ENCODE measurements at regions not wholly inside any gene's neighbourhood (a gene's known extent, or its start where the extent isn't known, plus 50 kb on each side); places are given as distances from the start of the nearest gene placed in this dataset.
"Not testable (repeated sequence)": the region's sequence is repeated elsewhere in the genome, so short reads cannot be mapped to it uniquely, and the experiment has no call there.

DNA sequence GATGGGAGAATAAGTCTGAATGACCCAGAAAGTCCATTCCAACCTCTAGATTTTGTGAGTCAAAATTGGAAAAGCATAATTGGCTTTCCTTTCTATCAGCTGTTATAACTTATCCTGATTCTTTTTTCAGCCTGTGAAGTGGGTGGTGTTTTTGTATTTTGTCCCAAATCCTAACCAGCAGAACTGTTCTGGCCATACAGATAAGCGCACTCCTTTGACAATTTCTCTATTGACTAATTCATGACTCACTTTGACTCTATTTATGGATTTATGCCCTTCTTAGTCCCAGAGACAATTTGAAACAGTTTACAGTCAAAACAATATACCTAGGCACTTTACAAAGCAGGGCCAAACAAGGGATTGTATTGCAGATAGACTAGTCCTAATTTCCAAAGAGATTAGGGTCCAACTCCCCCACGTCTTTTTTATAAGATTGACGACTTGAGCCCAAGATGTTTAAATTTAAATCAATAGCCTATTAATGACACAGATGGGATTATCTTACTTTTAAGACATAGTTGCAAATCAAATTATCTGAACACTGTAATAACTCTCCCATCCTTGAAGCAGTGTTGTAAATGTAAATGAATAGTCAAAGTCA lies 301.7 kb upstream of the SEMA6A start:
- DNase-seq (ENCODE audit: low read depth in 1 of 2, low spot score in 1 of 2), result no peak

DNA sequence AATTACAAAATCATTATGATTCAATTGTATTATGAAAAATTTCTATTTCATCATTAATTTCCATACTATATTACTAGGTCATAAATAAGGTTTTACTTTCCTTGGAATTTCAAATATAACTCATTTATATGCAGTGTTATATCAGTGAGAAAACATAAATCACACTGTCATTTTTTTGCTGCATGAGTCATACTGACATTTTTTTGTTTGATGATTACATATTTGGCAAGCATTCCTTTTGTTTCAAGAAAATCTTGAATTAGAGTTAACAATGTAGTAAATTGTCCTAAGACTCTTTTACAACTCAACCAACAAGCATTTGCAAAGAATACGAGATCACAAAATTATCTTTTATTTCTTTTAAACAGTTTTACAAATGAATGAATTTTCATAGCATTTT lies 298.4 kb upstream of the SEMA6A start:
- no peak for DNase-seq (ENCODE audit: low read depth in 1 of 2, low spot score in 1 of 2)

DNA sequence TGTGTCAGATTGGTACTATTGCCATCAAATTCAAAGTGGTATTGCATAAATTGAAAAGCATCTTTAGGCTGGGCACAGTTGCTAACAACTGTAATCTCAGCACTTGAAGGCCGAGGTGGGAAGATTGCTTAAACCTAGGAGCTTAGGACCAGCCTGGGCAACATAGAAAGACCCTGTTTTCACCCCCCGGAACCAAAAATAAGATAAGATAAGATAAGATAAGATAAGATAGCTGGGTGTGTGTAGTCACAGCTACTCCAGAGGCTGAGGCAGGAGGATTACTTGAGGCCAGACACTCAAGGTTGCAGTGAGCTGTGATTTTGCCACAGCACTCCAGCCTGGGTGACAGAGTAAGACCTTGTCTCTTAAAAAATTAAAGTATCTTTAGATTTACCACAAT lies 297.9 kb upstream of the SEMA6A start:
- DNase-seq (ENCODE audit: low read depth in 1 of 2, low spot score in 1 of 2), result no peak

DNA sequence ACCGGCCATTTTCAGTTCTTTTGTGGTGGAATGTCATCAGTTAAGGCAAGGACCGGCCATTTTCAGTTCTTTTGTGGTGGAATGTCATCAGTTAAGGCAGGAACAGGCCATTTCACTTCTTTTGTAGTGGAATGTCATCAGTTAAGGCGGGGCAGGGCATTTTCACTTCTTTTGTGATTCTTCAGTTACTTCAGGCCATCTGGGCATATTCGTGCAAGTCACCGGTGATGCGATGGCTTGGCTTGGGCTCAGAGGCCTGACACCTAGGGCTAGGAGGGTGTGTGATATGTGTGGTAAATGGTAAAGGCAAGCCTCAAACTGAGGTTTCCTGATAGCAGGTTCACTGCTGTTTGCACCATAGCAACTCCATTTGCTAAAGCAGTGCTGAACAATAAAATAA lies 293.2 kb upstream of the SEMA6A start:
- not testable (repeated sequence) for DNase-seq (ENCODE audit: low read depth in 1 of 2, low spot score in 1 of 2)

DNA sequence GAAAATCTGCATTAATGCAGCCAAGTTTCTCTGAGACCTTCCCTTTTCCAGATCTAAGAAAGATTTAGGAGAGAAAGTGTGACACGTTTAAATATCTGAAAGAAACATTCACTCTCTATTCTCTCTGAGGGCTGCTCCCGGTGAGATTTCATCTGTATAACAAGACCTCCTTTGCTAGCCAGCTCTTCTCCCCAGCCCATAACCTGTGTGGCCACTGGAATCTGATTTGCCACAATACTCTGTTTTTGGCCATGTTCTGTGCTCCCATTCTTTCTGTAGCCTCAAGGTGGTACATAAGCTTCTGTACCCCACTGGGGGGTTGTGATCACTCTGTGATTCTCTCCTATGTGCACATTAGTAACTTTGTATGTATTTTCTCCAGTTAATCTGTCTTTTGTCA lies 291.0 kb upstream of the SEMA6A start:
- DNase-seq (ENCODE audit: low read depth in 1 of 2, low spot score in 1 of 2), result no peak

DNA sequence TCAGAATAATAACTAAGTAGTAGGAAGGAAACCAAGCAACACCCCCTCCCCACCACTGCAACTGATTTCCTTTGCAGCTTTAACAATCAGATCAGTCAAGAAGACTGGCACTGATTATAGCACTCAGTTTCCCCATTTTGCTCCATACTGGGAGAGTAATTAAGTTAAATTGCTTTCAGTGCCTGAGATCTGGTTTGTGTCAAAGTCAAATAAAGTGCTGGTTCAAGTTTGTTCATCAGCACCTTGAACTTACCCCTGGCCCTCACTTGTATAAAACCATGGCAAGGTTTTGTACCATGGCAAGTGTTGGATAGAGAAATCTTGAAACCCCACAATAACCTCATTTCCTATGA lies 290.2 kb upstream of the SEMA6A start:
- DNase-seq (ENCODE audit: low read depth in 1 of 2, low spot score in 1 of 2), result no peak

DNA sequence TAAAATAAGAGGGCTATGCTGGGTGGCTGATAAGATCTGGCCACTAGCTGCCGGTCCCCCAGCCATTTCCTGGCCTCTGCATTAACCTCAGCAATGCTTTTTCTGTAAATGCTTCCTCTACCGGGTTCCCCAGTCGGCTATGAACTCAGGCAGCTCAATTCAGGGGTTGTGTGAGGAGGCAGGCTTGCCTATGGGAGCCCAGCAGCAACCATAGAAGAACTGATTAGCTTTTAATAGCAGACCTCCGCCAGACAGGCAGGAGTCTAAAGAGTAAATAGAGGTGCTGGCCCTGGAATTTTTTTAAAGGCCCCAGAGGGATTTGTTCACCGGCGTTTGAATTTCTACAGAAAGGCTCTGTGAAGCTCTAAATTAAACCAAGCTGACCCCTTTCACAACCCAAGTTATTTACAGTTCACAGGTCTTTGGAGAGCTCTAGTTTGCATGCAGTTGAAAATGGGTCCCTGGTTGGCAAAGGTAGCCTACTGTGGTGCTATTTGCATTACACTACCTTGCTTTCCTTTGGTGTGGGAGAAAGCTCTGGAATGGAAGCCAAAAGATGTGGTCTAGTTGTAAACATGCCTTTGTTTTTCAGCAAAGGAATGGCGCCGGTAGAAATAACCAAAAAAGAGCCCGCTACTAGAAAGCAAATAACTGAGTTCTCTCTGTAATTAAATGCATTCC lies 289.7 kb upstream of the SEMA6A start:
- DNase-seq (ENCODE audit: low read depth in 1 of 2, low spot score in 1 of 2), result no peak

DNA sequence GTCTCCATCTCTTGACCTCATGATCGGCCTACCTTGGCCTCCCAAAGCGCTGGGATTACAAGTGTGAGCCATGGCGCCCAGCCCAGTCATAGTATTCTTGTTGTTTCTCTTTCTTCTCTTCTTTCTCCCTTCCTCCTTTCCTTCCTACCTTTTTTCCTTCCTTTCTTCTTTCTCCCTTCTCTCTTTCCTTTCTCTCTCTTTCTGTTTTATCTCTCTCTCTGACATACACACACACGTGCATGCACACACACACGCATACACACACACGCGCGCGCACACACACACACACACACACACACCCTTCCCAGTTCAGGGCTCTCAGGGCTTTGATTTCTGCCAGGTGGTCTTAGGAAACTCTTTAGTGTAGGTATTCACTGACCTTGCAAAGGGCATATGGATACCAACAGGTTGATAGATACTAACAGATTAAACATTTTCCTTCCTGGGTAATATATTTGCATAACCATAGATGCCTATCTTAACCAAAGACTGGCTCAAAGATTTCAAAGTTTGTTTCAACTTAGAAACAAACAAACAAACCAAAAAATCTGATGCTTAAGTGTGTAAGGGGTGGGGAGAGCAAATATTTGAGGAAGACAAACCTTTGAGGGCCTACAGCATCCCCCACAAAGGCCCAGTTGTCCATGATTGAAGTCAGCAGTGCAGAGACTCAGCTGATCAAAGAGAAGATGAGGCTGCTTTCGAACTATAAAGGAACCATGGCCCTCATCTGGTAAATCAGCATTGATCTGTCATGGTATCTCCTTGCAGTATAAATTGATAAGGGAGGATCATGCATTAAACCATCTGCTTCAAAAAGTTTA lies 288.2 kb upstream of the SEMA6A start:
- DNase-seq (ENCODE audit: low read depth in 1 of 2, low spot score in 1 of 2), result no peak

DNA sequence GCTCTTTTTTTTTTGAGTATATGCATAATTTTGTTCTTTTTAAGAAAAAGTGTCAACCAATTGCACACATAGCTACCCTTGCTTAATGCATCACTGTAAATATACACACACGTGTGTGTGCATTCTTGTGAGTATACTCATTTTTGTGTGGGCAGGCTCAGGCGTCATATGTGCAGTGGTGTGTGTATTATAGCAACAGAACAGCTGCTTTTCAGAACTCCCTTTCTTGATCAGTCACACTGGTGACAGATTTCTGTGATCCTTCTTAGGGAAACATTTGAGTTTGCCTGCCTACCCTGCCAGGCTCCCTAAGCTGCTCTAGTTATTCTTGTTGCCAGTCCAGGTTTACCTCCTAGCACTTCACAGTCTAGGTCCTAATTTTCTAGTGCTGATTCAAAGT lies 287.0 kb upstream of the SEMA6A start:
- DNase-seq (ENCODE audit: low read depth in 1 of 2, low spot score in 1 of 2), result no peak

DNA sequence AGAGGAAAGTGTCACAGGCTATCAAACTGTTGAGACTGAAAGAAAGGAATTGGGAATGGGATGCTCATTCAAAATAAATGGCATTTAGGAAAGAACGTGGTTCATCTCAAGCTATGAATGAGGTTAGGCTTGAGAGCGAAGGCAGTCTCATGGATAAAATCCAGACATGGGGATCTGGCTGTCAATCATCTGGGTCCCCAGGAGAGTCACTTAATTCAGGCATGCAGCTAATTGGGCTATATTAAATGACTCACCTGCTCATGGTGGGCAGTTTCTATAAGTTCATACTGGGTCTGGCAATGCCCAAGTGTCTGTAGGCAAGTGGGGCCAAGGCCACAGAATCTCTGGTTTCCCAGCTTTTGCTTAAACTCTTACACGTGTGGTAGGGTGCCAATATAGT lies 286.5 kb upstream of the SEMA6A start:
- DNase-seq (ENCODE audit: low read depth in 1 of 2, low spot score in 1 of 2), result no peak

DNA sequence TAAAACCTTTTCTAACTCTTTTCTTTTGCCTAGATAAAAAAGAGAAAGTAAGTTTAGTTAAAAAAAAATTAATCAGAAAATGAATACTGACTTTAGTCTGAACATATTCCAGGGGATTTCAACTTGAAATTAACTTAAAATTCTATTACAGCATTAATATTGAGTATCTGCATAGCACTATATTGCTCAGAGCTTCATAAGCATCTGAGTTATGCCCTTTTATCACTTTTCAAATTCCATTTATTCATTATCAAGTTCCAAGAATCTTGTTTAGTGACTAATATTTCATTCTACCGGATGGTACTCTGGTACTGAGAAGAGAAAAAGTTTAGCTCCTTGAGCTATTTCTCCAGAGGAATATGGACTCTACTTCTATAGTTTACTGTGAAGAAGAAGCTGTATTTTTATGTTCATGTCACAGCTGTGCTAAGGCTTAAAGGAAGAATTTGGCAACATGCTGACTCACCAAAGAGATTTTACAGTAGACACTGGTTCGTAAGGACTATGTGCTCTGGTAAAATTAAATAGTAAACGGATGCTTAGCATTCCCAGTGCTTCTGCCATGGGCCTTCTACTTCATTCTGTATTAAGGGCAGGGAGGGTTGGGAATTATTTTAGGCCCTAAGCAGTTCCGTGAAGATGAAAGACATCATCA lies 285.2 kb upstream of the SEMA6A start:
- no peak for DNase-seq (ENCODE audit: low read depth in 1 of 2, low spot score in 1 of 2)

DNA sequence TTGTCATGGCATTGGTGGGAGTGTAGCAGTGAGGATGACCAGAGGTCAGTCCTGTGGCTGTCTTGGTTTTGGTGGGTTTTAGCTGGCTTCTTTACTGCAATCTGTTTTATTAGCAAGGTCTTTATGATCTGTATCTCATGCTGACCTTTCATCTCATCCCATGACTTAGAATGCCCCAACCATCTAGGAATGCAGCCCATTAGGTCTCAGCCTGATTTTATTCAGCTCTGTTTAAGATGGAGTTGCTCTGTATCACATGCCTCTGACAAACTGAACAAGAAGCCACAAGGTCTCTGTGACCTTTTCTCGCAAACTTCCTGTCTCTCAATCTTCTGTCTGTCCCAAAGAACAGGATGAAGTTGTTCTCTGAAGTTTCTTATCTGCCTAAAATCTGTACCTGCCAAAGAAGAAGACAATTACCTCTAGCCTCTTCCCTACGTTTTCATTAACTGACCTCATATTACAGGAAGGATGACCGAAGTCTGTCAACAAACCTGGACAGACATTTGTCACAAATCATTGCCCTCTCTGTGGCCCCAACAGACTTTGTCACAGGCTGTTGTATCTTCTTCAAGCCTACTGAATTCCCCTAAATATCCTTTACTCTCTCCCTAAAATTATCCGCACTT lies 284.2 kb upstream of the SEMA6A start:
- no peak for DNase-seq (ENCODE audit: low read depth in 1 of 2, low spot score in 1 of 2)

DNA sequence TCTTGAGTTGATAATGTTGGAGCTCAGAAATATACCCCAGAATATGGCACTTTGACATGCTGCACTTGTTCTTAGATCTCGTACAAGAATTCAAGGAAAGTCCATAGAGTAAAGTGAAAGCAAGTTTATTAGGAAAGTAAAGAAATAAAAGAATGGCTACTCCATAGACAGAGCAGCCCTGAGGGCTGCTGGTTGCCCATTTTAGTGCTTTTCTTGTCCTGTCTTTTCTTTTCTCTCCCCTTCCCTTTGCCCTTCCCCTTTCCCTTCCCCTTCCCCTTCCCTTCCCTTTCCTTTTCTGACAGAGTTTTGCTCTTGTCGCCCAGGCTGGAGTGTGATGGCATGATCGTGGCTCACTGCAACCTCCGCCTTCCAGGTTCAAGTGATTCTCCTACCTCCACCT lies 283.4 kb upstream of the SEMA6A start:
- not testable (repeated sequence) for DNase-seq (ENCODE audit: low read depth in 1 of 2, low spot score in 1 of 2)

DNA sequence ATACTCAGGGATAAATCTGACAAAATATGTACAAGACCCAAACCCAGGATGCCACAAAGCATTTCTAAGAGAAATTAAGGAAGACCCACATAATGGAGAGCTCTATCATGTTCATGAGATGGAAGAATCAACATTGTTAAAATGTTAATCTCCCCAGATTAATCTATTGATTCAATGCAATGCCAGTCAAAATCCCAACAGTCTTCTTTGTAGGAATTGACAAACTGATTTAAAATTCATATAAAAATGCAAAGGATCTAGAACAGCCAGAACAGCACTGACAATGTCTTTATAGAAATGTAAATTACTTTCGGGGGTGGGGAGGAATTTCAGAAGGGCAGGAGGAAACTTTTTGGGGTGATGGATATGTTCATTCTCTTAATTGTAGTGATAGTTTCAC lies 281.6 kb upstream of the SEMA6A start:
- no peak for DNase-seq (ENCODE audit: low read depth in 1 of 2, low spot score in 1 of 2)

DNA sequence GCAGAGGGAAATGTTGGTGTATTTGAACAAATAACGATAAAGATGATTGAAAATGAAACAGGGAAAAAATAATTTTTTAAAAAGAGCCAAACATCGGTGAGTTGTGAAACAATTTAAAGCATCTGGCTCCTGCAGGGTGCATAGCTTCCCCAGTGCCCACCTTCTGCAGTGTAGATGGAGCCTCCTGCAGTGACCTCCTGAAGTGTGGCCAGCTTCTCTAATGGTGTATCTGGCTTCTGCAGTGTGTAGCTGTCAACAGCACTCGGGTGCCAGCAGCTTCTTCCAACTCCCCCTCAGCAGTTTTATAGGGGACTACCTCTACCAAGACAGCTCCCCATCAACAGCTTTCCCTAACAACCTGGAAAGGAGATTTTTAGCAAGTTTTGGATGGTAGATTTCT lies 279.4 kb upstream of the SEMA6A start:
- DNase-seq (ENCODE audit: low read depth in 1 of 2, low spot score in 1 of 2), result no peak

DNA sequence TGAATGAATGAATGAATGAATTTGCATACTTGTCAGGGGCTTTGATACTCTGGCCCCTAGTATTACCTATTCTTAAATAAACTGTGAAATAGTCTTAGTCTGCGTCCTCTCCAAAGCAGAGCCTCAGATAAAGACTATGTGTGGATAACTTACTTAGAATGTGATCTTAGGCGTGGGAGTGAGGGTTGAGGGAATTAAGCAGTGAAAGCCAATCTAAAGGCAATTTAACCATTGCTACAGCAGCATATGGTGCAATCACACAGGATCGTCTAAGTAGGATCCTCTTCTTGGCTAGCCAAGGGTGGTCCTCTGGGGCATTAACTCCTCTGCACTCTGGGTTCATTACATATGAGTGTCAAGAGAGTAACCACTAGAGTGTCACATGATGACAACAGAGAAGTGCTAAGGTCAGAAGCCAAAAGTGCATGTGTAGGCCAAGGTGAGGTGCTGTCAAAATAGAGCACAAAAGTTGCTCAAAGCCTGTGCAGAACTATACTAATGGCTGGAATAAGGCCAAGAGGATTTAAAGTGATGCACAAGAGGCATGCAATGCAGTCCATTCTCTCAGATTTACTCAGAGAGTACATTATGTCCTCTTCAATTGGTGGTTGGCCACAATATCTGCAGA lies 274.4 kb upstream of the SEMA6A start:
- DNase-seq (ENCODE audit: low read depth in 1 of 2, low spot score in 1 of 2), result no peak

DNA sequence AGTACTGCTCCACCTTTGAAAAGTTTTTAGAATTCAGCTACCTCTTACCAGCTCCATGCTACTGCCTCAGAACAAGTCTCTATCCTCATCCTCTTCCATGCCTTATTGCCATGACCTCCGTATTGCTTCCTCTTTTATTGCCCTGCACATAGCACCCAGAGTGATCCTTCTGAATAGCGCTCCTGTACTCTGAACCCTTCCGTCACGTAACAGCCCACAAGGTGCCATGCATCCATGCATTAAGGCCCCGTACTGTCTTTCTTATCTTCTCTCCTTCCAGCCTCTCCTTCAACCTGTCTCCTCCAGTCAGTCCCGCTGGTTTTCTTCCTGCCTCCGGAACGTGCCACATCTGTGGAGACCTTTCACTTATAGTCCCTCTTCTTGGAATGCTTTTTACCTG lies 273.3 kb upstream of the SEMA6A start:
- no peak for DNase-seq (ENCODE audit: low read depth in 1 of 2, low spot score in 1 of 2)

DNA sequence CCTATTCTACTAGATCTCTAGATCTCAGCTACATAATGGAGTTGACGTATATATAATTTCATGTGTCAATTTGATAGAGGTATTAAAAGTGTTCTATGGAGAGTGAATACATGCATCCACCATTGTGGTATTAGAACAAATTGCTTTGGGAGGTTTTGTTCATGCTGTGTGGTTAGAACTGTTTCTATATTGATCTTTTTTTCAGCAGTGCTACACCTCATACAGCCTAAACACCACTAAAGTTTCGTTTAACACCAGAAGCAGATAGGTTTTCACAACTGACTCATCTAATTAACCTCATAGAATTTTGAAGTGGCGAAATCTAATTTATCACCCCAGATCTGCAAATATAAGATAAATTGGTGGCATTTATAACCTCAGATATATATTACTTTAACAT lies 269.4 kb upstream of the SEMA6A start:
- no peak for DNase-seq (ENCODE audit: low read depth in 1 of 2, low spot score in 1 of 2)

DNA sequence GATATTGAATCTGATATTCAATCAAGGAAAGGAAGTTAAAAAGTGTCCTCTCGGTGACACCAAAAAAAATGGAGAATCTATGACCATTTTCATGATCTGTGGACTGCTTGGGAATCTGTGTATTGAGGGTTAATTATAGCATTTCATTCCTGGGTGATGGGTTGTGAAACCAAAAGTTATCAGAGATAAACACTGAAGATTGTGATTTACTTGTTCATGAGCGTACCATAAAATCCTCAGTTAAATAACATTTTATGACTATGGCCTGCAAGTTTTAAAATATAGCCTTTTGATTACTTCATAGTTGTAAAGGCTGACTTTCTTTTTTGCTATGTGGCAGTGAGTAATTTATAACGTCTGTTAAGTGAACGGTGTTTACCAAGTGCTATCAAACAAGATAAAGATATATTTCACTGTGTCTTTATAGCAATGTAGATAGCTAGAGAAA lies 267.9 kb upstream of the SEMA6A start:
- DNase-seq (ENCODE audit: low read depth in 1 of 2, low spot score in 1 of 2), result no peak

DNA sequence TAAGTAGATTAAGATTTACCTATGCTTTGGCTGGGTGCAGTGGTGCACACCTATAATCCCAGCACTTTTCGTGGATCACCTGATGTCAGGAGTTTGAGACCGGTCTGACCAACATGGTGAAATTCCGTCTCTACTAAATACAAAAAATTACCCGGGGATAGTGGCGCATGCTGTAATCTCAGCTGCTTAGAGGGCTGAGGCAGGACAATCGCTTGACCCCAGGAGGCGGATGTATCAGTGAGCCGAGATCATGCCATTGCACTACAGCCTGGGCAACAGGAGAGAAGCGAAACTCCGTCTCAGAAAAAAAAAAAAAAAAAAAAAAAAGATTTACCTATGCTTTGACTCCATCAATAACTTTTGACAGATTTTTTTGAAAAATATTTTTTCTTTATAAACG lies 267.1 kb upstream of the SEMA6A start:
- no peak for DNase-seq (ENCODE audit: low read depth in 1 of 2, low spot score in 1 of 2)

DNA sequence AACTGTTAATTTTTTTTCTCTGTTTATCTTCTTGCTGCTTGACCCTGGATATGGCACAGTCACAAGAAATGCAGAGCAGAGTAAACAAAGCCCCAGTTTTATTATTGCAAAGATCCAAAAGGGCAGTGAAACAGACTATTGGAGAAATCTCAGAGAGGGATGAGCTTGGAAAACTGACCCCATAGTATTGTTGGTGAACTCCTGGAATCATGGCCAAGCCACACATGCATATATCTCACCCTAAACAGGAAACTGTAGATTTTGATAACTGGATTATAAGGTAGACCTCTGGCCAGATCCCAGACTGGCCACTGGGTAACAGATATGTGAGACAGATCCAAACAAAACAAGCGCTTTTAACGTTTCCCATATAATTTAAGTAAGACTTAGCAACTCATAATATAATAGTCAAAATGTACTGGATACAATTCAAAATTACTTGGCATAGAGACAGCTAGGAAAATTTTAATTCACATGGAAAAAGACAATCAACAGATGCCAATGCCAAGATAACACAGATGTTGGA lies 263.5 kb upstream of the SEMA6A start:
- DNase-seq (ENCODE audit: low read depth in 1 of 2, low spot score in 1 of 2), result no peak
